ENCODE measurements at regions not wholly inside any gene's neighbourhood (a gene's known extent, or its start where the extent isn't known, plus 50 kb on each side); places are given as distances from the start of the nearest gene placed in this dataset.

GRCh38 chr1:112779665-112780526, 64.8 kb upstream of the PPM1J start:
- TF ChIP-seq, protein P1, sequence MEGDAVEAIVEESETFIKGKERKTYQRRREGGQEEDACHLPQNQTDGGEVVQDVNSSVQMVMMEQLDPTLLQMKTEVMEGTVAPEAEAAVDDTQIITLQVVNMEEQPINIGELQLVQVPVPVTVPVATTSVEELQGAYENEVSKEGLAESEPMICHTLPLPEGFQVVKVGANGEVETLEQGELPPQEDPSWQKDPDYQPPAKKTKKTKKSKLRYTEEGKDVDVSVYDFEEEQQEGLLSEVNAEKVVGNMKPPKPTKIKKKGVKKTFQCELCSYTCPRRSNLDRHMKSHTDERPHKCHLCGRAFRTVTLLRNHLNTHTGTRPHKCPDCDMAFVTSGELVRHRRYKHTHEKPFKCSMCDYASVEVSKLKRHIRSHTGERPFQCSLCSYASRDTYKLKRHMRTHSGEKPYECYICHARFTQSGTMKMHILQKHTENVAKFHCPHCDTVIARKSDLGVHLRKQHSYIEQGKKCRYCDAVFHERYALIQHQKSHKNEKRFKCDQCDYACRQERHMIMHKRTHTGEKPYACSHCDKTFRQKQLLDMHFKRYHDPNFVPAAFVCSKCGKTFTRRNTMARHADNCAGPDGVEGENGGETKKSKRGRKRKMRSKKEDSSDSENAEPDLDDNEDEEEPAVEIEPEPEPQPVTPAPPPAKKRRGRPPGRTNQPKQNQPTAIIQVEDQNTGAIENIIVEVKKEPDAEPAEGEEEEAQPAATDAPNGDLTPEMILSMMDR (conservative IDR thresholded peaks at IDR 0.05) = no peak
- no peak overlapping the region for H3K27ac ChIP-seq

DNA sequence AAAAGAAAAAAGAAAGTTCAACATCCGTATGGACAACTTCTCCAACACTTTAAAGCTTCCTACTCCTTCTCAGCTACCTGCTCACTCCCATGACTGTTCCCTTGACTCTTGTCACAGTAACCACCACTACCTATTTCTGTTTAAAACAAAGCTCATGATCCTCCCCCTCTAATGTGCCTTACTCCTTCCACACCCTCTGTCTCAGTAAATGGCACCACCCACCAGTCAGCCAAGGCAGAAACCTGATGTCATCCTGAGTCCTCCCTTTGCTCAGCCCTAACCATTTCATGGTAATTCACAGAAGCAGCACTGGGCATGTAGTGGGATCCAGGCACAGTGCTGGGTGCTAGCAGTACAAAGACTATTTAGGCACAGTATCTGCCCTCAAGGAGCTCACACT, 63.0 kb upstream of the PPM1J start:
- TF ChIP-seq, protein P1 (conservative IDR thresholded peaks at IDR 0.05) = no peak
- no peak overlapping the region for H3K27ac ChIP-seq

- no peak overlapping the region for H3K27ac ChIP-seq
- TF ChIP-seq, protein P1 (conservative IDR thresholded peaks at IDR 0.05) = no peak
These were observed 61.6 kb upstream of the PPM1J start for GRCh38 chr1:112776688-112777087.

GRCh38 chr1:112772781-112773180, 57.6 kb upstream of the PPM1J start:
- TF ChIP-seq, protein P1 (conservative IDR thresholded peaks at IDR 0.05) = no peak
- H3K27ac ChIP-seq = no peak overlapping the region

- no peak overlapping the region for H3K27ac ChIP-seq
- TF ChIP-seq, protein P1 (conservative IDR thresholded peaks at IDR 0.05) = no peak
These were observed 55.6 kb upstream of the PPM1J start for GRCh38 chr1:112770724-112771123.

DNA sequence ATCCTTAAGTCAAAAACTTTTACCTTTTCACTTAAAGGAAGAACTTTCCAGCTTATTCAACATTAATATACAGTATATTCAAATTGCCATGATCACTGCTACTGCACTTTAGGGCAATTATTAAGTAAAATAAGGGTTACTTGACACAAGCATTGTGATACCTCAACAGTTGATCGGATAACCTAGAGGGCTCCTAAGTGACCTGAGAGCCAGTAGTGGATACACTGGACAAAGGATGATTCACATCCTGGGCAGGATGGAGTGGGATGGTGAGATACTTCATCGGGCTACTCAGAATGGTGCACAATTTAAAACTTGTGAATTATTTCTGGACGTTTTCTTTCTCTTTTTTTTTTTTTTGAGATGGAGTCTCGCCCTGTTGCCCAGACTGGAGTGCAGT, 54.5 kb upstream of the PPM1J start:
- H3K27ac ChIP-seq = no peak overlapping the region
- TF ChIP-seq, protein P1 (conservative IDR thresholded peaks at IDR 0.05) = no peak

GRCh38 chr1:112767646-112768045, 52.5 kb upstream of the PPM1J start:
- TF ChIP-seq, protein P1 (conservative IDR thresholded peaks at IDR 0.05) = no peak
- no peak overlapping the region for H3K27ac ChIP-seq
